Activated CD8-positive, alpha-beta memory T cell treated with anti-CD3 and anti-CD28 coated beads for 1 hour (primary cell): ENCODE measurements at regions not wholly inside any gene's neighbourhood (a gene's known extent, or its start where the extent isn't known, plus 50 kb on each side); places are given as distances from the start of the nearest gene placed in this dataset.

ENCODE experiments used
- DNase-seq, 2 donors: peaks; one replicate each; pipeline ENCODE4 v3.0.0-alpha.2; 2020; ENCODE audit warnings: low read depth in 1 of 2; ENCODE audit errors: extremely low read depth in 1 of 2

DNA sequence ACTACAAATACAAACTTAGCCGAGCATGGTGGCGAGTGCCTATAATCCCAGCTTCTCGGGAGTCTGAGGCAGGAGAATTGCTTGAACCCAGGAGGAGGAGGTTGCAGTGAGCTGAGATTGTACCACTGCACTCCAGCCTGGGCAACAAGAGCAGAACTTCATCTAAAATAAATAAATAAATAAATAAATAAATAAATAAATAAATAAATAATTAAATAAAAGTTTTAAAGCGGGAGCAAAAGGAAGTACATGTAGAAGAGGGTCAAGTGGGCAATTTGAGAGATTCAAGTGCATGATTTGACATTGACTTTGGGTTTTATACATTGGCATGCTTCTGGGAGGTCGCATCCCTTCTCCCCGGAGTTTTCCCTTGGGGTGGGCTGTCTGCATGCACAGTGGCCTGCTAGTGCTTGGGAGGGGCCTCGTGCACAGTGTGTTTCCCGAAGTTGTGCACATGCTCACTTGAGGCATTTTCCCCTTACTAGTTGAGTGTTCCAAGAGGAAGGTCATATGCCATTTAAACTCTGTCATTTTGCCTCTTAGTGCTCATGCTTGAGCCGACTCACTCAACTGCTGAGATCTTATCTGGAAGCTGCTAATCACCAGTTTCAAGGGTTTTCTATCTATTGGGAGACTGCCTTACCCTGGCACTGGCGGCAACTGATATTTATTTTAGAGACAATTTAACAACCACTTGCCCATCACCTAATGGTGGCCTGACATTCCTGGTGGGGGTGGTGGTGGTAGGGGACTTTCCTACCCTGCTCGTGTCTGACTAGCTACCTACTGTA lies 193.2 kb upstream of the MPHOSPH6 start:
- no peak for DNase-seq

DNA sequence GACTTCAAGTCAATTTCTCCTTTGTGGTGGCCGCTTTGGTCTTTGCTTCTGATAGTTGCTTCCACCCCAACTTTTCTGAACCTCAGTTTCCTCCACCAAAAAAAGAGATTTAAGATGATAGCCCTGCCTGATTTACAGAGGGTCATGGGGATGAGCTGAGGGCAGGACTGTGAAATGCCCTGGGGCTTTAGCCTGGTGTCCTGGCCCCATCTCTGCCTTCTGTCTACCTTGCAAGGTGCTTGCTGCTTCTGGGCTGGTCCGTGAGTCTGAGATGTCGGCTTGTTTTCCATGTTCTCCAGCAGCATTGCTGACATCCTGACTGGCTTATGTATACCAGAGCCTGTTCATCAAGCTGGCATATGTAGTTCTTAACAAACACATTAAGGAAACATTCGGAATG lies 191.9 kb upstream of the MPHOSPH6 start:
- DNase-seq: no peak

DNA sequence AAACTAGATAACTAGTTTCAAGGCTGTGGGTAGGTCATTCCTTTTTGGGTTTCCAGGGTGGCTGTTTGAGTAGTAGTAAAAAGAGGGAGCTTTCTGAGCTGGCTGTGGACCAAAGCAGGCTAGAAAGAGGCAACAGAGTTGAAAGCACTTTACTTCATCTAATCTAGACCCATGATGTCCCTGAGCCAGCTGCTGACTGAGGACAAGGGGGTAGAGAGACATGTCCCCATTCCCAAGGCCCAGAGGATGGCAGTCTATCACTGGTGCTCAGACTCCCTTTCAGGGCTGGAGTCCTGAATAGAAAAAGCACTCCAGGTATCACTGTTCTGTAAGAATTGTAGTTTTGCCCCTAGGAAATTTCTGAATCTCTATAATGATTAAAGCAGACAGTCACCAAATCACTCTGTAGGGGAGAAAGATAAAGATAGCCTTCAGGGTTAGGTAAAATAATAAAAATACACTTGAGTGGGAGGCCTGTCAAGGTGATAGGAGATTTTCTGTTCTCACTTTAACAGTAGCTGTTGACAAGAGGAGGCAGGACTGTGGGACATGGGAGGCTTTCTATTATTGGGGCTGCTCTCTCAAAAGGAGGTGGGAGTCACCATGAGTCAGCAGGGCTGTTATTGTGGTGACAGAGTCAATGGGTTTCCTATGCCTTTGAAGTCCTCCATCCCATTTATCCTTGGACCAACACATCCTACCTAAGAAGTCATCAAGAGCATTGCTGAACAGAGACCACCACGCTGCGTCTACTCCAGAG lies 190.2 kb upstream of the MPHOSPH6 start:
- no peak for DNase-seq

DNA sequence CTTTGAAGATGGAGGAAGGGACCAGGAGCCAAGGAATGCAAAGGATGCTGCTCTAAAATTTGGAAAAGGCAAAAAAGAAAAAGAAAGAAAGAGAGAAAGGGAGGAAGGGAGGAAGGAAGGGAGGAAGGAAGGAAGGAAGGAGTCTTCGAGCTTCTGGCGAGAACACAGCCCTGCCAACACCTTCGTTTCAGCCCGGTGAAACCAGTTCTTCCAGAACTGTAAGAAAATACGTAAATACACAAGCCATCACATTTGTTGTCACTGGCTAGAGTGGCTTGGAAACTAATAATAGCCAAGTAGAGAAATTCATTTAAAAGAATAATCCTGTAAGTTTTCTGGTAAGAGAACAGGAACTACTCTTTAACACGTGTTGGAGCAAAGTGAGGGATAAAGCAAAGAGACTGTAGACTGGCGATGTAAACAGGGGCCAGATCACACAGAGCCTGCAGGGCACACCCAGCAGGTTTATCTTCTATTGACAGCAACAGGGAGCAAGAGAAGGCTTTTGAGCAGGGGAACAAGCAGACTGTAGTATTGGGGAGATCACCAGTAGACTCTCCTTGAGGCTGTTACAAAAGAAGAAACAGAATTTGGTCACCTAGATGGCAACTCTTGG lies 188.7 kb upstream of the MPHOSPH6 start:
- DNase-seq: no peak

DNA sequence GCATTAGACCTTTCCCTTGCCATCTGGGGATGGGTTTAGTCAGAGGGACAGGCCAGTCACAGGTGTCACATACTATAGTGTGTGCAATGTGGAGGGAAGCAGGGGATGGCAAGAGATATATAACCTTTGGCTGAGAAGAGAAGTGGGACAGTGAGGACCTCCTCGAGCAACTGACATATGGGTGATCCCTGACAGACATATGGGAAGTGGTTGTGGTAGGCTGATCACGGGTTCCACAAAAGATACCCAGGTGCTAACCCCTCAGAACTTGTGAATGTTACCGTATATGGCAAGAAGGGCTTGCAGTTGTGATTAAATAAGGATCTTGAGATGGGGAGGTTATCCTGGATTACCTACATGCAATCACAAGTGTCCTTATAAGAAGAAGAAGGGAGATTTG lies 188.1 kb upstream of the MPHOSPH6 start:
- no peak for DNase-seq

DNA sequence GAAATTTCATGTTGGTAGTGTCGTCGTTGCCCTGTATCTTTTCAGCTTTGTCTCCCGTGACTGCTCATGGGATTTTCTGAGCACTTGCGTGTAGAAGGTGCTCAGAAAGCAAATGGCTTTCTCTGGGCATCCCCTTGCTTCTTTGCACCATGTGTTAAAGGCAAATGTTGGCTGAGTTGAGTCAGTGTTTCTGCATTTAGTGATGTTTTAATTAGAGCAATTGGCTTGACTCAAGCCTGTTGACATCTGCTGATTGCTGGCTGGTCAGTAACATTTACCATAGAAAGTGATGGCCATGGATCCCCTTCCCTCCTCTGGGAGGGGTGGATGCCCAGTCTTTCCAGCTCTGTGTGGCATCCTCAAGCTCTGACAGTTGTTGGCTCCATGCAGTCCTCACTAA lies 187.2 kb upstream of the MPHOSPH6 start:
- no peak for DNase-seq

DNA sequence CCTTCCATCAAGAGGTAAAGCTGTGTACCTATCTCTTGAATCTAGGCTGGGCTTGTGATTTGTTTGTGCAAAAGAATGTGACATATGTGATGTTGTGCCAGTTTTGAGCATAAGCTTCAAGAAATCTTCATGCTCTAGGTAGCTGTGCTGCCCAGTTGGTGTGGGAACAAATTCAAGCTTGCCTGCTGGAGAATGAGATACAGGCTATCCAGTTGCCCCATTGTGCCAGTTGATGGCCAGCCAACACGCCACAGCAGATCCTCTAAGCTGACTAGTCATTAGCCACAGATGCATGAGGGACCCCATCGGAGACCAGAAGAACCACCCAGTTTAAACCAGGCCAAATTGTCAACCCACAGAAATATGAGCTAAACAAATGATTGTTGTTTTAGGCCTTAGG lies 180.5 kb upstream of the MPHOSPH6 start:
- DNase-seq: no peak

DNA sequence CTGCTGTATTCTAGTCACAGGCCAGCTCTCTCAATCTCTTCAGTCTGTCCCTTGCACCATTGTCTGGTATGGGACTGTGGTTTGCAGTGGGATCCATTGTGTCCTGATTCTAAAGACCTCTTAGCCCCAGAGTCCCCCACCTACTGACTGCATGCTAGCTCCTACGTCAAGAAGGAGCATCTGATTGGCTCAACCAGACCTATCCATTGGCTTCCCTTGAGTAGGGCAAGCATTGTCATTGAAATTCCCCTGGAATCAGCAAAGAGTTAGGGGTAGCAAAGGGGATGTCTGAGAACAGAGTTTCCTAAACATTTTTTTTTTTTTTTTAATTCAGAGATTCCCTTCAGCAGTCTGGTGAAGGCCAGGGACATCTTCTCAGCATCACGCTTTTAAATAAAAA lies 175.3 kb upstream of the MPHOSPH6 start:
- no peak for DNase-seq

DNA sequence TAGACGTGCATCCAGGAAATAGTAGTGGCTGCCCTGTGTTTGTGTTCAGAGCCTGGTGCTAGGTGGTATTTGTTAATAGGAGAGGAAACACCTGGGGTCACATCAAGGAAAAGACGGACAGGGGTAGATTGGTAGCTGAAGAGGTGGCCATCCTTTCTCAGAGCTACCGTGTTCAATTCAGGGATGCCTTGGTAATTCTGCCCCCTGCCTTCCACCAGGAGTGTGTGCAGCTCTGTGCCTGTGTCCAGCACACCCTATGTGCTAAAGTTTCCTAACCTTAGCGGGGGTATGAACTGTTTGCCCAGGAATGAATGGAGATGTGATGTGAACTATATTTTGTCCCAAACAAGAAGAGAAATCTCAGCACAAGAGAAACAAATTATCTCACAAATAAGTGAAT lies 174.1 kb upstream of the MPHOSPH6 start:
- DNase-seq: no peak

DNA sequence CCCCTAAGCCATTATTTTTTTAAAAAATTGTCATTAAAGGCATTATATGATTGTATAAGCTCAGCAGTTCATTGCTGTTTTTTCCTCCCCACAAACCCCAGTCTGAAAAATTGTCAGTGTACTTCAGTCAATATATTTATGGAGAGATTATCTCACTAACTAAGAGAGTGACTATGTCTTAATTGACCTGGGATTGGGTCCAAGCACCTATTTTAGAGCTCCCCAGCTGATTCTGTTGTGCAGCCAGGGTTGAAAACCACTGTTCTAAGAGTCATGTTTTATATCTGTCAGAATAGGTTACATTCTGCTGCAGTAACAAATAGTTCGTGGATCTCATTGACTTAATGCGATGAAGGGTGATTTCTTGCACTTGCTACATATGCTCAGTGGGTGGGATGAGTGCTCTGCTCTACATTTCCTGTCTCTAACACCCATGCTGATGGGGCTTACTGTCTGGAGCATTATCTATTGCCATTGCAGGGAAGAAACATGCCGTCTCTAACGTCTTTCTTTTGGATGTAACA lies 171.2 kb upstream of the MPHOSPH6 start:
- no peak for DNase-seq

DNA sequence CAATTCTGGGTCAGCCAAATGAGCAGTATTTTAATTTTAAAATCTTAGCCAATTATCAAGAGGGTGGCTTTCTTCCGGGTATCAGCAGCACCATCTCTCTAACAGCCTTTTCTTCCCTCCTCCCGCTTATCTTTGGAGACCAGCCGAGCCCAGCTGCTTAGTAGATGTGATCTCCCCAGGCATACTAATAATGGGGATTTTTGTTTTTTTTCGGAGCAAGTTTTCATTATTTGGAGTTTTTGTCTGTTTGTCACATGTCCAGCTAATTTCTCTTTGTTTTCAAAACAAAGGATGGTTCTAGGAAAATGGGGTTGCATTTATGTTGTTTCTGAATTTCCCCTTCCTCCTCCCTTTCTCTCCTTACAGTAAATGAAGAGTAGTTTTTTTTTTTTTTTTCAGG lies 170.5 kb upstream of the MPHOSPH6 start:
- DNase-seq: no peak

DNA sequence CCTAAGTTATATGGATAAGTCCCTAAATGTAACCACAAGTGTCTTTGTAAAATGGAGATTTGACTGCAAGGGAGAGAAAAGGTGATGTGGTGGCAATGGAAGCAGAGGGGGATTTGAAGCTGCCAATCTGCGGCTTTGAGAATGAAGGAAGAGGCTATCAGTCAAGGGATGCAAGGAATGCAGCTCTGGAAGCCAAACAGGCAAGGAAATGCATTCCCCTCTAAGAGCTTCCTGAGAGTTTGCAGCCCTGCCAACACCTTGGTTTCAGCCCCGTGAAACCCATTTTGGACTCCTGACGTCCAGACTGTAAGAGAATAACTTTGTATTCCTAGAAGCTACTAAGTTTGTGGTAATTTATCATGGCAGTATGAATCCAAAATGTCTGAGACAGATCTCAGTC lies 167.3 kb upstream of the MPHOSPH6 start:
- no peak for DNase-seq

DNA sequence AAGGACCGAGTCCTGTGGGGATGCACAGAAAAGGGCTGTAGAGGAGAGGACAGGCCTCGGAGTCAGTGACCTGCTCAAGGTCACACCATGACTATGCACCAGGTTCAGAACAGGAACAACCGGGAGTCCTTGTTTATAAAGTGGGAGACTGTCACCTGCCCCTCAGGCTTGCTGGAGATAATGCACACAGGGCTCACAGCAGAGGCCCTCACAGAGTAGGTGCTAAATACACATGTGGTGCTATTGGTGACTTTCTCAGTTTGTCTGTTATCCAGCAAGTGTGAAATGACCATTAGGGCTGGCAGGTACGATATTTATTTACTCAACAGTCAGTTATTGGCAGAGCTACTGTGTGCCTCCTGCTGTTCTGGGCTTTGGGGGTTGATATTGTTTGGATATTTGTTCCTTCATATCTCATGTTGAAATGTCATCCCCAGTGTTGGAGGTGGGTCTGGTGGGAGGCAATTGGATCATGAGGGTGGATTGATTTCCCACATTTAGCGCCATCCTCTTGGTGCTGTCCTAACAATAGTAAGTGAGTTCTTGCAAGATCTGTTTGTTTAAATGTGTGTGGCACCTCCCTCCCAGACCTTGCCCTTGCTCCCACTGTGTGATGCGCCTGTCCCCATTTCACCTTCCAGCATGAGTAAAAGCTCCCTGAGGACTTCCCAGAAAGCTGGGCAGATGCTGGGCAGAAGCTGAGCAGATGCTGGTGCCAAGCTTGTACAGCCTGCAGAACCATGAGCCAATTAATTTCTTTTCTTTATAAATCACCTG lies 162.1 kb upstream of the MPHOSPH6 start:
- DNase-seq: no peak

DNA sequence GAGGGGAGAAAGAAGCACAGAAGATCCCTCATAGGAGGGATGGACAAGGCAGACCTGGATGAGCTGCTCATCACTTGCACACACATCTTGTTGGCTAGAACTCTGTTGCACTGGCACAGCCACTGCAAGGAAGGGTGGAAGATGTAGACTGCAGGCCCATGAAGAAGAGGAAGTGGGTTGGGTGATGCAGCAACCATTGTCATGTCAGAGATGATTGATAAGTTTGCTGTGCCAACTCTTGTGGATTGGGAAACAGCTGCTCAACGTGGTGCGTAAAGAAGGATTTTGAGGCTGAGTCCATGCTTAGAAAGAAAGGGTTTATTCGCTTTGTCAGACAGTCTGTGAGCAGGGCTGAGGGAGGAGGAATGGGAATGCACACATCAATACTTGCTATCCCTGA lies 161.4 kb upstream of the MPHOSPH6 start:
- no peak for DNase-seq

DNA sequence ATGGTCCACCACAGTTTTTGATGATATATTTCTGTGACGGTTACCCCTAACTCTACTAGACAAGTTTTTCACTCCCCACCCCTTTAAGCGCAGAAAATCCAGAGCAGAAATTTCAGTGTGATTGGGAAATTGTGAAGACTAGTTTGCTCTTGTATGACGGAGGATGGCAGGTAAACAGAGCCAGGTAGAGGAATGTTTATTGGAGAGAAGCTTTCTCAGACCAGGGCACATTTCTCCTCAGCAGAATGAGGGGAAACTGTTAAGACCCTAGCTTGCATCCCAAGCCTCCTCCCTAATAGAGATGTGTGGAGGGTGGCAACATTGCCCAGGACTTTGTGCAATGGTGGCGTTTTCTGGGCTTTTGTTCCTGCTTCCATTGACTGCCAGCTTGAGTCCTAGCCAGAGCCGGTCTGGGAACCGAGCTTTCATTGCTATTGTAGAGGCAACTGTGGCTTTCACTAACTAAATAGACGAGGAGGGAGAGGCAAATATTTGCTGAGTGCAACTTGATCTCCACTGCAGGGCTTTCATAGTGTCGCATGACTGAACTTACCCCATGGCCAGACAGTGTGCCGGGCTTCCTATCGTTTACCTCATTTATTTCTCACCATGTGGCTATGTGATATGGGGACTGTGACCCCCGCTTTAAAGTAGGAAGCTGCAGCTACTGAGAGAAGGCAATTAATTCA lies 159.6 kb upstream of the MPHOSPH6 start:
- DNase-seq: no peak

DNA sequence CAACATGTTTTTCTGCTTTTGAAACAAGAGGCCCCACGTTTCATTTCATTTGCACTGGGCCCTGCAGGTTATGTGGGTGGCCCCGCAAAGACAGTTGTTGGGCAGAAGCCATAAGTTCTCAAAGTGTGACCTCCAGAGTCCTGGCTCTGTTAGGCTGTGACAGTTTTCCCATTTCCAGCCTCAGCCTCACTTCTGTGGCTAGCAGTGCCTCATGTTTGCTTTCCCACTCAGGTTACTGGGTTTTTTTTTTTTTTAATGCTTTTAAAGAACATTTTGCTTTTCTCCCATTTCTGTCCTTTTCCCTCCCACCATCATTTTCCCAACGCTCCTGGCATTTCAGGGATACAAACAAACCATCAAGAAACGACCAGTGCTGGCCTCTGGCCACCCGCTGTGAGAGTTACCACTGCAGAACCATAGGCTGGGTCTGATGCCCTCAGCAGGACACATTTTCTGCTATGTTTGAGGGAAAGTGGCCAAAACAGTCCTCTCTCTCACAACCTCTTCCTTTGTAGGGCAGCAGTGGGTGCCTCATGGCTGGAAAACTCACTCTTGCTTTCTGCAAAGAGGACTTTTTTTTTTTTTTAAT lies 159.0 kb upstream of the MPHOSPH6 start:
- no peak for DNase-seq

DNA sequence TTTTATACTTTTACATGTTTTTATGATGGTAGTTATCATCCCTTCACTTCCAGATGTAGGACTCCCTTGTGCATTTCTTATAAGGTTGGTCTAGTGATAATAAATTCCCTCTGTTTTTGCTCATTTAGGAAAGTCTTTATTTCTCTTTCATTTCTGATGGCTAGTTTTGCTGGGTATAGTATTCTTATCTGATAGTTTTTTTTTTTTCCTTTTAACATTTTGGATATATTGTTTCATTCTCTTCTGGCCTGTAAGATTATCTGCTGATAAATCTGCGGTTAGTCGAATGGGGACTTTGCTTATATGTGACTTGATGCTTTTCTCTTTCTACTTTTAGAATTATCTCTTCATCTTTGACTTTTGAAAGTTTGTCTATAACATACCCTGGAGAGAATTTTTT lies 153.1 kb upstream of the MPHOSPH6 start:
- no peak for DNase-seq

DNA sequence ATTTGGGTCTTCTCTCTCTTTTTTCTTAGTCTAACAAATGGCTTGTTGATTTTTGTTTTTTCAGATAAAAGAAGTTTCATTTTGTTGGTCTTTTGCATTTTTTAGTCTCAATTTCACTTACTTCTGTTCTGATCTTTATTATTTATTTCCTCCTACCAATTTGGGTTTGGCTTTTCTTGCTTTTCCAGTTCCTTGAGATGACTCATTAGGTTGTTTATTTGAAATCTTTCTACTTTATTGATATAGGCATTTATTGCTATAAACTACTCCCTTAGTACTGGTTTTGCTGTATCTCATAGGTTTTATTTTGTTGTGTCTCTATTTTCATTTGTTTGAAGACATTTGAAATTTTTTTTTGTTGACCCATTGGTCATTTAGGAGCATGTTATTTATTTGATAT lies 152.2 kb upstream of the MPHOSPH6 start:
- DNase-seq: no peak

DNA sequence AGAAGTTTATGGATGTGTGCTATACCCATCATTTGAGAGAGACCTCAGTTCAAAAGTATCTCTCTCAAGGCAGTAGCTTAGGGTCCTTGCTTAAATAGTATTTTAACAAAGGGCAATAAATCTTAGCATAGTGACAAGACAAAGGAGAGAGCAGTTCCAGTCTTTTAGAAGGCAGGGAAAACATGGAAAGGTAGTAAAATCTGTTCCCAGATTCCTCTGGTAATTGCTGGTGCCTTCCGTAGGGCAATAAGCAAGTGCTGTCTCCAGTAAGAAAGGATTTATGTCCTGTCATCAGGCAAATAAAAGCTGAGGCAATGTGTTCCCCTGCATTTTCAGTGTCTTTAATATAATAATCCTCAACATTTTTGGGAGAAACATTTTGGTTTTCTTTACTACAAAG lies 149.0 kb upstream of the MPHOSPH6 start:
- no peak for DNase-seq
